Activated CD8-positive, alpha-beta memory T cell treated with anti-CD3 and anti-CD28 coated beads for 1 hour (primary cell): ENCODE measurements at regions not wholly inside any gene's neighbourhood (a gene's known extent, or its start where the extent isn't known, plus 50 kb on each side); places are given as distances from the start of the nearest gene placed in this dataset.

Source experiments
- DNase-seq, 2 donors: peaks; one replicate each; pipeline ENCODE4 v3.0.0-alpha.2; 2020; ENCODE audit warnings: low read depth in 1 of 2; ENCODE audit errors: extremely low read depth in 1 of 2

DNA sequence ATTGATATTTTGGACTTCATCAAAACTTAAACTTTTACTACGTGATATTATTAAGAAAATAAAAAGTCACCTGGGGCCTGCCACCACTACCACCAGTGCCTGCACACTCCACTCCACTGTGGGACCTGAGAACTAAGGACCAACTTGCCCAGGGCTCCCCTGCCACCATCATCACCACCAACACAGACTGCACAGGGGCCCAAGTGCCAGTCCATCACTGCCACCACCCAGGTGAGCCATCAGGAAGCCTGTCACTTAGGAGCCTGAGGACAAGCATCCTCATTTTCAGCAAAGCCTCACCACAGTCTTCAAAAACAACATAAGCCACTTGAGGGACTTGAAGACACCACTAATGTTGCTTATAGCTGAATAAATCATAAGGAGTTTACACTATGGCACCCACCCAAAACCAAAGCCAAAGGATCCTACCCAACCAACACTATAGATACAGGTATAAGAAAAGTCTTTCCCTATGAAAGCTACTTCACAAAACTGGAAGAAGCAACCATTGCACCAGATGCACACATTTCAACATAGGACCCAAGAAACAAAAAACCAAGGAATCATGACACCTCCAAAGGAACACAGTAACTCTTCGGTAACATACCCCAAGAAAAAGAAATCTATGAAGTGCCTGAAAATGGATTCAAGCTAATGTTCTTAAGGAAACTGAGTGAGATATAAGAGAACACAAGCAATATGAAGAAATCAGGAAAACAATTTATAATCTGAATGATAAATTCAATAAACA, 73.6 kb upstream of the GNAZ start:
- no peak for DNase-seq

- DNase-seq: no peak
Observed at GRCh38 chr22:22997262-22997898, 72.9 kb upstream of the GNAZ start.

DNA sequence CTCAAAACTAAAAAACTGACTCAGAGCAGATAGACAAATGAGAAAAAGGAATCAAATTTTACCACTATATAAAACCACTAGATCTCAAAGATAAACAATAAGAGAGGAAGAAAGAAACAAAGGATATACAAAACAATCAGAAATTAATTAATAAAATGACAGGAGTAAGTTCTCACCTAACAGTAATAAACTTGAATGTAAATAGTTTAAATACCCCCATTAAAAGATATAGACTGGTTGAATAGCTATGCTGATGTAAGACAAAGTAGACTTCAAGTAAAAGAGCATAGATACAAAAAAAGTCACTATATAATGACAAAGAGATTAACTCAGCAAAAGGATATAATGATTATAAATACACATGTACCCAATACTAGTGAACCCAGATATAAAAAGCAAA, 72.3 kb upstream of the GNAZ start:
- no peak for DNase-seq

GRCh38 chr22:22999523-22999922, 70.8 kb upstream of the GNAZ start:
- DNase-seq: no peak

- no peak for DNase-seq
Observed at GRCh38 chr22:23000657-23001347, 69.5 kb upstream of the GNAZ start.

- DNase-seq: no peak
Observed at GRCh38 chr22:23001463-23001862, 68.9 kb upstream of the GNAZ start.

DNA sequence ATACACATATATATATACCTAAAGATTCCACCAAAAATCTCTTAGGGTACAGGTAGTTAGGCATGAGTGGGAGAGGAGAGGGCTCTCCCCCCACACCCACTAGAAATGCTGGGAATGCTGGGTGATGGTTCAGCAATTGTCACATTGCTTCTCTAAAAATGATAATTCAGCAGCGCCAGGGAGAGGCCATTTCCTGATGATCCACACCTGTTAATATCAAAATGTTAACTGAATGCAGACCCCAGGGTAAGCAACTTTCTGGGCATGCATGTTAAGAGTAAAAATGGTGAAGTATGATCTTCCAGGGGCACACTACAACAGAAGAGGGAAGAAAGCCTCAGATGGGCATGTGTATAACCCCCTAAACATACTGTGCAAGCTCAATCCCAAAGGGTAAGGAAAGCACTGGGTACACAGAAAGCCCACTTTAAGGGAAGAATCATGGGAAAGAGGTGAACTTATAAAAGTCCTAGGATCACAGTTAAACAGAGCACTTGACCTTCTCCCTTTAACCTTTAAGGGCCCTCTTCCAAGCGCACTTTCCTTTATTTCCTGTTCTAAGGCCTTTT, 67.6 kb upstream of the GNAZ start:
- no peak for DNase-seq

GRCh38 chr22:23007823-23008222, 62.5 kb upstream of the GNAZ start:
- no peak for DNase-seq

DNA sequence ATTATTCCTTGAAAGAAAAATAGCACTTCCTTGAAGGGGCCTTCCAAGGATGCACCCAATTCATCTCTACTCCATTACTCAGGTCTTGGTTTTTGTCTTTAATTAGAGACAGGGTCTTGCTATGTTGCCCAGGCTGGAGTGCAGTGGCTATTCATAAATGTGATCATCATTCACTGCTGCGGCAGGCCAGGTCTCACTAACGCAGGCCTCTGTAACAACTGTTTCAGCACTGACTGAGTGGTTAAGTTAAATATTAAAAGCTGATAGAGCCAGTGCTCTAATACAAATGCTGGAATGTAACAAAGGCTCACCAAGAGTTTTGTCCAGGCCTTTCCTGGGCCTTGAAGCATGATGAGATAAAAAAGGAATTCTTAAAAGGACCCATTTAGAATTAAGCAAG, 61.4 kb upstream of the GNAZ start:
- no peak for DNase-seq
